Neural cell (in vitro differentiated cells): ENCODE measurements at regions not wholly inside any gene's neighbourhood (a gene's known extent, or its start where the extent isn't known, plus 50 kb on each side); places are given as distances from the start of the nearest gene placed in this dataset.

Experiments used
- CTCF ChIP-seq: fragments of 450-650 bp; IDR thresholded peaks from 2 replicates; pipeline ENCODE4 v1.5.1; 2014; ENCODE audit warnings: antibody characterized with exemption, mild to moderate bottlenecking, moderate library complexity; ENCODE audit not compliant: poor library complexity, severe bottlenecking
- EZH2 ChIP-seq: fragments of 200-600, 300-800 bp; shearing (Covaris generic), sonication (generic); IDR thresholded peaks from 2 replicates; pipeline ENCODE4 v1.6.1; 2014; ENCODE audit warnings: antibody characterized with exemption, low read length, borderline replicate concordance, mild to moderate bottlenecking; ENCODE audit not compliant: insufficient read depth, poor library complexity, severe bottlenecking

DNA sequence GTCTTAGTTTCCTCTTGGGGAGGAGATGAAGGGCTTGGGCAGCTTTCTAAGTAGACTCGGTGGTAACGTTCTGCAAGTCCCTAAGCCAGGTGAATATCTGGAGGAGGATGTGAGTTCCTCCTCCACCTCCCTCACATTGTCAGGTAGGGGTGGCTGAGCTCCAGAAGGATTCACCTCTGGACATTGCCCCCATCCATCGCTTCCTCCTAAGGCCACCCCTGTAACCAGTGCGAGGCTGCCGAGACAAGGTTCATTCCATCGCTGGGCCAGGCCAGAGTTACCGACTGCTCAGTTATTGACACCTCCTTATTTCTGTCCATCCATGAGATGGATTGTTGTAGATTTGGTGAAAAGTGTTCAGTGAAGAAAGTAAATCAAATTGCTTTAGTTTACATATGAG, 334.1 kb upstream of the KLF6 start:
- TF ChIP-seq CTCF, result no peak
- no peak for TF ChIP-seq EZH2
